SK-N-SH (cell line): ENCODE measurements at regions not wholly inside any gene's neighbourhood (a gene's known extent, or its start where the extent isn't known, plus 50 kb on each side); places are given as distances from the start of the nearest gene placed in this dataset.

Source experiments
- CTCF ChIP-seq: fragments of 200-600 bp; sonication (generic); IDR thresholded peaks from 2 replicates; pipeline ENCODE4 v1.6.1; 2017; ENCODE audit warnings: antibody characterized with exemption, mild to moderate bottlenecking, moderate library complexity
- EP300 ChIP-seq, 2 experiments: IDR thresholded peaks; 2 replicates each; pipeline versions ENCODE4 v1.4.0 to v1.6.1; 2012; ENCODE audit warnings: borderline replicate concordance in 1 of 2, low read depth in 1 of 2, low read length in 1 of 2
- POLR2AphosphoS5 ChIP-seq: IDR thresholded peaks from 2 replicates; pipeline ENCODE4 v1.6.1; 2012; ENCODE audit warnings: low read depth, low read length
- REST ChIP-seq: IDR thresholded peaks from 2 replicates; pipeline ENCODE4 v1.6.1; 2012; ENCODE audit warnings: mild to moderate bottlenecking, low read depth, low read length, moderate library complexity
- TAF1 ChIP-seq: IDR thresholded peaks from 2 replicates; pipeline ENCODE4 v1.6.1; 2012; ENCODE audit warnings: low read depth, mild to moderate bottlenecking, low read length, moderate library complexity, borderline replicate concordance
- ZBTB33 ChIP-seq: IDR thresholded peaks from 2 replicates; pipeline ENCODE4 v1.4.0; 2012; ENCODE audit warnings: low read depth, borderline replicate concordance

GRCh38 chr9:6076851-6077250 lies 61.4 kb upstream of the RANBP6 start:
- no peak for TF ChIP-seq CTCF
- no peak for TF ChIP-seq POLR2AphosphoS5
- TF ChIP-seq ZBTB33, result no peak
- no peak for TF ChIP-seq REST
- no peak for TF ChIP-seq EP300 (IDR thresholded peaks at IDR 0.05; ENCODE audit: borderline replicate concordance in 1 of 2, low read depth in 1 of 2, low read length in 1 of 2)
- TF ChIP-seq TAF1, result no peak
